ENCODE measurements at regions not wholly inside any gene's neighbourhood (a gene's known extent, or its start where the extent isn't known, plus 50 kb on each side); places are given as distances from the start of the nearest gene placed in this dataset.

DNA sequence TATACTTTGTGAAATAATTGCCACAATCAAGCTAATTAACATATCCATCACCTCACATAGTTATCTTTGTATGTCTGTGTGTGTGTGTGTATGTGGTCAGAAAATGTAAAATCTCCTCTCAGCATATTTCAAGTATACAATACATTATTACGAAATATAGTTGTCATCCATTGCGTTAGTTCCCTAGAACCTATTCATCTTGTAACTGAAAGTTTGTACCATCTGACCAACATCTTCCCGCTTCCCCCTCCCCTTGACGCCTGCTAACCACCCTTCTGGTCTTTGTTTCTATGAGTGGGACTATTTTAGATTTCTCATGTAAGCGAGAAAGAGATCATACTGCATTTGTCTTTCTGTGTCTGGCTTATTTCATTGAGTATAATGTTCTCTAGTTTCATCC, 455.3 kb downstream of the KCNT2 start:
- TF ChIP-seq CTCF (IDR thresholded peaks at IDR 0.05) (no peak), ZFX (IDR thresholded peaks at IDR 0.05; ENCODE audit: borderline replicate concordance) (no peak)

All from 22Rv1 (cell line).